GM23338 (cell line): ENCODE measurements at regions not wholly inside any gene's neighbourhood (a gene's known extent, or its start where the extent isn't known, plus 50 kb on each side); places are given as distances from the start of the nearest gene placed in this dataset.

ENCODE experiments used
- ATAC-seq: fragments of 200-7000 bp; cut with Tn5 transposase; 3 replicates; pipeline ENCODE4 v1.9.1; 2020
- DNase-seq: peaks from one replicate; pipeline ENCODE4 v3.0.0-alpha.2; 2015; ENCODE audit warnings: low spot score
- H2AFZ ChIP-seq: fragments of 200-600 bp; sonication (generic); 2 replicates; pipeline ENCODE4 v1.8.0; 2016; ENCODE audit warnings: antibody characterized with exemption, mild to moderate bottlenecking, moderate library complexity
- H3F3A ChIP-seq: fragments of 200-600 bp; sonication (generic); replicated peaks from 2 replicates; pipeline ENCODE4 v1.8.0; 2017; ENCODE audit warnings: antibody characterized with exemption, mixed run types, low read depth
- H3K27ac ChIP-seq: fragments of 200-600 bp; sonication (generic); 2 replicates; pipeline ENCODE4 v1.6.1; 2016; ENCODE audit warnings: low read depth
- H3K27me3 ChIP-seq: fragments of 200-600 bp; sonication (generic); 2 replicates; pipeline ENCODE4 v1.8.0; 2016; ENCODE audit warnings: mild to moderate bottlenecking, mixed run types, moderate library complexity; ENCODE audit not compliant: insufficient read depth
- H3K36me3 ChIP-seq: fragments of 200-600 bp; sonication (generic); 2 replicates; pipeline ENCODE4 v1.8.0; 2016; ENCODE audit warnings: mild to moderate bottlenecking; ENCODE audit not compliant: insufficient read depth
- H3K4me1 ChIP-seq: fragments of 200-600 bp; sonication (generic); 2 replicates; pipeline ENCODE4 v1.8.0; 2016; ENCODE audit warnings: mild to moderate bottlenecking, moderate library complexity; ENCODE audit not compliant: insufficient read depth
- H3K4me2 ChIP-seq: fragments of 200-600 bp; sonication (generic); 2 replicates; pipeline ENCODE4 v1.7.1; 2017; ENCODE audit warnings: mixed run types
- H3K4me3 ChIP-seq: fragments of 200-600 bp; sonication (generic); 2 replicates; pipeline ENCODE4 v1.6.1; 2016; ENCODE audit warnings: mixed run types
- H3K79me2 ChIP-seq: fragments of 200-600 bp; sonication (generic); replicated peaks from 2 replicates; pipeline ENCODE4 v1.8.0; 2017; ENCODE audit warnings: mild to moderate bottlenecking; ENCODE audit not compliant: insufficient read depth
- H3K9me2 ChIP-seq: fragments of 200-600 bp; sonication (generic); 2 replicates; pipeline ENCODE4 v1.8.0; 2017; ENCODE audit not compliant: insufficient read depth
- H4K20me1 ChIP-seq: fragments of 200-600 bp; sonication (generic); replicated peaks from 2 replicates; pipeline ENCODE4 v1.8.0; 2017; ENCODE audit warnings: mild to moderate bottlenecking; ENCODE audit not compliant: insufficient read depth
- H3K27ac Mint-ChIP-seq: 2 replicates; pipeline ENCODE4 v1.8.0; 2020; ENCODE audit warnings: inconsistent platforms, mild to moderate bottlenecking, moderate library complexity, mixed read lengths
- H3K27me3 Mint-ChIP-seq: 3 replicates; pipeline ENCODE4 v1.8.0; 2022; ENCODE audit warnings: low read depth, mild to moderate bottlenecking, moderate library complexity, mixed read lengths, inconsistent platforms; ENCODE audit not compliant: insufficient read depth, poor library complexity
- H3K36me3 Mint-ChIP-seq: 3 replicates; pipeline ENCODE4 v1.8.0; 2021; ENCODE audit warnings: low read depth, mild to moderate bottlenecking, inconsistent platforms, moderate library complexity, mixed read lengths
- H3K4me1 Mint-ChIP-seq: 3 replicates; pipeline ENCODE4 v1.8.0; 2020; ENCODE audit warnings: mild to moderate bottlenecking, inconsistent platforms, mixed read lengths
- H3K4me3 Mint-ChIP-seq: 3 replicates; pipeline ENCODE4 v1.8.0; 2021; ENCODE audit warnings: moderate library complexity, mild to moderate bottlenecking, inconsistent platforms, mixed read lengths
- H3K9me3 Mint-ChIP-seq: 3 replicates; pipeline ENCODE4 v1.8.0; 2020; ENCODE audit warnings: moderate library complexity, mild to moderate bottlenecking, inconsistent platforms, mixed read lengths
- CREB1 ChIP-seq: fragments of 250-450 bp; sonication (Bioruptor Pico); IDR thresholded peaks from 2 replicates; pipeline ENCODE4 v1.5.0; 2020; ENCODE audit warnings: low read depth, mild to moderate bottlenecking, moderate library complexity
- EZH2 ChIP-seq: fragments of 200-600 bp; sonication (generic); IDR thresholded peaks from one replicate; pipeline ENCODE4 v1.8.0; 2017; ENCODE audit warnings: antibody characterized with exemption, mild to moderate bottlenecking, low read depth; ENCODE audit not compliant: unreplicated experiment
- EZH2phosphoT487 ChIP-seq: fragments of 200-600 bp; sonication (generic); IDR thresholded peaks from one replicate; pipeline ENCODE4 v1.8.1; 2018; ENCODE audit warnings: antibody characterized with exemption; ENCODE audit not compliant: unreplicated experiment
- JUNB ChIP-seq: IDR thresholded peaks from one replicate; pipeline ENCODE4 v1.6.1; 2016; ENCODE audit warnings: antibody characterized with exemption; ENCODE audit not compliant: unreplicated experiment
- NANOG ChIP-seq: IDR thresholded peaks from 2 replicates; pipeline ENCODE4 v1.6.1; 2016; ENCODE audit warnings: antibody characterized with exemption, borderline replicate concordance
- POLR2AphosphoS5 ChIP-seq: IDR thresholded peaks from 2 replicates; pipeline ENCODE4 v1.6.1; 2016; ENCODE audit warnings: antibody characterized with exemption, low read depth
- STAT1 ChIP-seq: IDR thresholded peaks from one replicate; pipeline ENCODE4 v1.6.1; 2016; ENCODE audit warnings: antibody characterized with exemption; ENCODE audit not compliant: unreplicated experiment
- ZNF114 ChIP-seq: fragments of 250-450 bp; sonication (Bioruptor Pico); IDR thresholded peaks from 2 replicates; pipeline ENCODE4 v1.5.0; 2020; ENCODE audit warnings: mild to moderate bottlenecking, moderate library complexity
- ZNF331 ChIP-seq: fragments of 250-450 bp; sonication (Bioruptor Pico); IDR thresholded peaks from 2 replicates; pipeline ENCODE4 v1.5.0; 2020; ENCODE audit warnings: low read depth, mild to moderate bottlenecking, moderate library complexity
- TF ChIP-seq, protein P1 (sequence below): IDR thresholded peaks from 2 replicates; pipeline ENCODE4 v1.6.1; 2016; ENCODE audit warnings: antibody characterized with exemption
- TF ChIP-seq, protein P2 (sequence below), 2 experiments: fragments of 200-600 bp in 1 of 2; sonication (generic) in 1 of 2; conservative IDR thresholded peaks; 2 replicates each; pipeline versions ENCODE4 v1.5.1 to v1.6.1; 2016 to 2017; ENCODE audit warnings: antibody characterized with exemption in 2 of 2, low read depth in 2 of 2, mild to moderate bottlenecking in 2 of 2, moderate library complexity in 1 of 2
- TF ChIP-seq, protein P3 (sequence below): IDR thresholded peaks from one replicate; pipeline ENCODE4 v1.6.1; 2018; ENCODE audit warnings: antibody characterized with exemption; ENCODE audit not compliant: unreplicated experiment
- TF ChIP-seq, protein P4 (sequence below): fragments of 250-450 bp; sonication (Bioruptor Pico); IDR thresholded peaks from 2 replicates; pipeline ENCODE4 v1.5.0; 2020; ENCODE audit warnings: mild to moderate bottlenecking, moderate library complexity

DNA sequence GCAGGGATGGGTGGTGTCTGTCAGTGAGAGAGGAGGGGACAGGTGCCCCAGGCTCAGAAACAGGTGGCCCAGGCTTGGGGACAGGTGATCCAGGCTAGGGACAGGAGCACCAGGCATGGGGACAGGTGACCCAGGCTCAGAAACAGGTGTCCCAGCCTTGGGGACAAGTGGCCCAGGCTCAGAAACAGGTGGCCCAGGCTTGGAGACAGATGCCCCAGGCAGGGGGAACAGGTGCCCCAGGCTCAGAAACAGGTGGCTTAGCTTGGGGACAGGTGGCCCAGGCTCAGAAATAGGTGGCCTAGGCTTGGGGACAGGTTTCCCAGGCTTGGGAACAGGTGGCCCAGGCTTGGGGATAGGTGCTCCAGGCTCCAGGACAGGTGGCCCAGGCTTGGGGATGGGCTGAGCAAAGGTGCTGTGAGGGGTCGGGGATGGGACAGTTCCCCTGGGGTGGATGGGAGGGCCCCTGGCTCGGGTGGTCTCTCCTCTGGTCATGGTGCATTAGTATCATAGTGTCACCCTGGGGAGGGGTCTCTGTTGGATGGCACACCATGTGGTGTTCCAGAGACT lies 87.7 kb upstream of the C1orf174 start:
- Histone ChIP-seq H4K20me1 (no peaks in the 10 kb centered on the region), H3K4me3 (no peak overlapping the region), H3K4me2 (no peak overlapping the region), H3F3A (no peaks in the 10 kb centered on the region), H3K27me3 (no peaks in the 10 kb centered on the region), H2AFZ (no peak overlapping the region), H3K27ac (no peak overlapping the region), H3K9me2 (no peaks in the 10 kb centered on the region), H3K79me2 (no peaks in the 10 kb centered on the region), H3K4me1 (no peaks in the 10 kb centered on the region), H3K36me3 (no peaks in the 10 kb centered on the region)
- ATAC-seq (no peak), DNase-seq (no peak)
- no peak overlapping the region for H3K4me3 Mint-ChIP-seq
- peaks cover 5% of the 10 kb centered on the region for H3K27me3 Mint-ChIP-seq
- H3K4me1 Mint-ChIP-seq, result peaks cover 3% of the 10 kb centered on the region; the same call in 1 of the 3 replicates
- H3K36me3 Mint-ChIP-seq, result peaks cover 9% of the 10 kb centered on the region
- H3K9me3 Mint-ChIP-seq, result peaks cover 80% of the 10 kb centered on the region
- no peak overlapping the region for H3K27ac Mint-ChIP-seq
- TF ChIP-seq CREB1 (CRISPR knock-in tag) (no peak), JUNB (no peak), POLR2AphosphoS5 (no peak), EZH2phosphoT487 (no peak), STAT1 (no peak), NANOG (no peak), ZNF331 (CRISPR knock-in tag) (no peak), EZH2 (no peak), ZNF114 (no peak)
- TF ChIP-seq, protein P1, sequence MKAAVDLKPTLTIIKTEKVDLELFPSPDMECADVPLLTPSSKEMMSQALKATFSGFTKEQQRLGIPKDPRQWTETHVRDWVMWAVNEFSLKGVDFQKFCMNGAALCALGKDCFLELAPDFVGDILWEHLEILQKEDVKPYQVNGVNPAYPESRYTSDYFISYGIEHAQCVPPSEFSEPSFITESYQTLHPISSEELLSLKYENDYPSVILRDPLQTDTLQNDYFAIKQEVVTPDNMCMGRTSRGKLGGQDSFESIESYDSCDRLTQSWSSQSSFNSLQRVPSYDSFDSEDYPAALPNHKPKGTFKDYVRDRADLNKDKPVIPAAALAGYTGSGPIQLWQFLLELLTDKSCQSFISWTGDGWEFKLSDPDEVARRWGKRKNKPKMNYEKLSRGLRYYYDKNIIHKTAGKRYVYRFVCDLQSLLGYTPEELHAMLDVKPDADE, result no peak
- TF ChIP-seq, protein P2, sequence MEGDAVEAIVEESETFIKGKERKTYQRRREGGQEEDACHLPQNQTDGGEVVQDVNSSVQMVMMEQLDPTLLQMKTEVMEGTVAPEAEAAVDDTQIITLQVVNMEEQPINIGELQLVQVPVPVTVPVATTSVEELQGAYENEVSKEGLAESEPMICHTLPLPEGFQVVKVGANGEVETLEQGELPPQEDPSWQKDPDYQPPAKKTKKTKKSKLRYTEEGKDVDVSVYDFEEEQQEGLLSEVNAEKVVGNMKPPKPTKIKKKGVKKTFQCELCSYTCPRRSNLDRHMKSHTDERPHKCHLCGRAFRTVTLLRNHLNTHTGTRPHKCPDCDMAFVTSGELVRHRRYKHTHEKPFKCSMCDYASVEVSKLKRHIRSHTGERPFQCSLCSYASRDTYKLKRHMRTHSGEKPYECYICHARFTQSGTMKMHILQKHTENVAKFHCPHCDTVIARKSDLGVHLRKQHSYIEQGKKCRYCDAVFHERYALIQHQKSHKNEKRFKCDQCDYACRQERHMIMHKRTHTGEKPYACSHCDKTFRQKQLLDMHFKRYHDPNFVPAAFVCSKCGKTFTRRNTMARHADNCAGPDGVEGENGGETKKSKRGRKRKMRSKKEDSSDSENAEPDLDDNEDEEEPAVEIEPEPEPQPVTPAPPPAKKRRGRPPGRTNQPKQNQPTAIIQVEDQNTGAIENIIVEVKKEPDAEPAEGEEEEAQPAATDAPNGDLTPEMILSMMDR (conservative IDR thresholded peaks at IDR 0.05; ENCODE audit: low read depth in 2 of 2), result no peak
- TF ChIP-seq, protein P3, sequence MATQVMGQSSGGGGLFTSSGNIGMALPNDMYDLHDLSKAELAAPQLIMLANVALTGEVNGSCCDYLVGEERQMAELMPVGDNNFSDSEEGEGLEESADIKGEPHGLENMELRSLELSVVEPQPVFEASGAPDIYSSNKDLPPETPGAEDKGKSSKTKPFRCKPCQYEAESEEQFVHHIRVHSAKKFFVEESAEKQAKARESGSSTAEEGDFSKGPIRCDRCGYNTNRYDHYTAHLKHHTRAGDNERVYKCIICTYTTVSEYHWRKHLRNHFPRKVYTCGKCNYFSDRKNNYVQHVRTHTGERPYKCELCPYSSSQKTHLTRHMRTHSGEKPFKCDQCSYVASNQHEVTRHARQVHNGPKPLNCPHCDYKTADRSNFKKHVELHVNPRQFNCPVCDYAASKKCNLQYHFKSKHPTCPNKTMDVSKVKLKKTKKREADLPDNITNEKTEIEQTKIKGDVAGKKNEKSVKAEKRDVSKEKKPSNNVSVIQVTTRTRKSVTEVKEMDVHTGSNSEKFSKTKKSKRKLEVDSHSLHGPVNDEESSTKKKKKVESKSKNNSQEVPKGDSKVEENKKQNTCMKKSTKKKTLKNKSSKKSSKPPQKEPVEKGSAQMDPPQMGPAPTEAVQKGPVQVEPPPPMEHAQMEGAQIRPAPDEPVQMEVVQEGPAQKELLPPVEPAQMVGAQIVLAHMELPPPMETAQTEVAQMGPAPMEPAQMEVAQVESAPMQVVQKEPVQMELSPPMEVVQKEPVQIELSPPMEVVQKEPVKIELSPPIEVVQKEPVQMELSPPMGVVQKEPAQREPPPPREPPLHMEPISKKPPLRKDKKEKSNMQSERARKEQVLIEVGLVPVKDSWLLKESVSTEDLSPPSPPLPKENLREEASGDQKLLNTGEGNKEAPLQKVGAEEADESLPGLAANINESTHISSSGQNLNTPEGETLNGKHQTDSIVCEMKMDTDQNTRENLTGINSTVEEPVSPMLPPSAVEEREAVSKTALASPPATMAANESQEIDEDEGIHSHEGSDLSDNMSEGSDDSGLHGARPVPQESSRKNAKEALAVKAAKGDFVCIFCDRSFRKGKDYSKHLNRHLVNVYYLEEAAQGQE, result no peak
- TF ChIP-seq, protein P4, sequence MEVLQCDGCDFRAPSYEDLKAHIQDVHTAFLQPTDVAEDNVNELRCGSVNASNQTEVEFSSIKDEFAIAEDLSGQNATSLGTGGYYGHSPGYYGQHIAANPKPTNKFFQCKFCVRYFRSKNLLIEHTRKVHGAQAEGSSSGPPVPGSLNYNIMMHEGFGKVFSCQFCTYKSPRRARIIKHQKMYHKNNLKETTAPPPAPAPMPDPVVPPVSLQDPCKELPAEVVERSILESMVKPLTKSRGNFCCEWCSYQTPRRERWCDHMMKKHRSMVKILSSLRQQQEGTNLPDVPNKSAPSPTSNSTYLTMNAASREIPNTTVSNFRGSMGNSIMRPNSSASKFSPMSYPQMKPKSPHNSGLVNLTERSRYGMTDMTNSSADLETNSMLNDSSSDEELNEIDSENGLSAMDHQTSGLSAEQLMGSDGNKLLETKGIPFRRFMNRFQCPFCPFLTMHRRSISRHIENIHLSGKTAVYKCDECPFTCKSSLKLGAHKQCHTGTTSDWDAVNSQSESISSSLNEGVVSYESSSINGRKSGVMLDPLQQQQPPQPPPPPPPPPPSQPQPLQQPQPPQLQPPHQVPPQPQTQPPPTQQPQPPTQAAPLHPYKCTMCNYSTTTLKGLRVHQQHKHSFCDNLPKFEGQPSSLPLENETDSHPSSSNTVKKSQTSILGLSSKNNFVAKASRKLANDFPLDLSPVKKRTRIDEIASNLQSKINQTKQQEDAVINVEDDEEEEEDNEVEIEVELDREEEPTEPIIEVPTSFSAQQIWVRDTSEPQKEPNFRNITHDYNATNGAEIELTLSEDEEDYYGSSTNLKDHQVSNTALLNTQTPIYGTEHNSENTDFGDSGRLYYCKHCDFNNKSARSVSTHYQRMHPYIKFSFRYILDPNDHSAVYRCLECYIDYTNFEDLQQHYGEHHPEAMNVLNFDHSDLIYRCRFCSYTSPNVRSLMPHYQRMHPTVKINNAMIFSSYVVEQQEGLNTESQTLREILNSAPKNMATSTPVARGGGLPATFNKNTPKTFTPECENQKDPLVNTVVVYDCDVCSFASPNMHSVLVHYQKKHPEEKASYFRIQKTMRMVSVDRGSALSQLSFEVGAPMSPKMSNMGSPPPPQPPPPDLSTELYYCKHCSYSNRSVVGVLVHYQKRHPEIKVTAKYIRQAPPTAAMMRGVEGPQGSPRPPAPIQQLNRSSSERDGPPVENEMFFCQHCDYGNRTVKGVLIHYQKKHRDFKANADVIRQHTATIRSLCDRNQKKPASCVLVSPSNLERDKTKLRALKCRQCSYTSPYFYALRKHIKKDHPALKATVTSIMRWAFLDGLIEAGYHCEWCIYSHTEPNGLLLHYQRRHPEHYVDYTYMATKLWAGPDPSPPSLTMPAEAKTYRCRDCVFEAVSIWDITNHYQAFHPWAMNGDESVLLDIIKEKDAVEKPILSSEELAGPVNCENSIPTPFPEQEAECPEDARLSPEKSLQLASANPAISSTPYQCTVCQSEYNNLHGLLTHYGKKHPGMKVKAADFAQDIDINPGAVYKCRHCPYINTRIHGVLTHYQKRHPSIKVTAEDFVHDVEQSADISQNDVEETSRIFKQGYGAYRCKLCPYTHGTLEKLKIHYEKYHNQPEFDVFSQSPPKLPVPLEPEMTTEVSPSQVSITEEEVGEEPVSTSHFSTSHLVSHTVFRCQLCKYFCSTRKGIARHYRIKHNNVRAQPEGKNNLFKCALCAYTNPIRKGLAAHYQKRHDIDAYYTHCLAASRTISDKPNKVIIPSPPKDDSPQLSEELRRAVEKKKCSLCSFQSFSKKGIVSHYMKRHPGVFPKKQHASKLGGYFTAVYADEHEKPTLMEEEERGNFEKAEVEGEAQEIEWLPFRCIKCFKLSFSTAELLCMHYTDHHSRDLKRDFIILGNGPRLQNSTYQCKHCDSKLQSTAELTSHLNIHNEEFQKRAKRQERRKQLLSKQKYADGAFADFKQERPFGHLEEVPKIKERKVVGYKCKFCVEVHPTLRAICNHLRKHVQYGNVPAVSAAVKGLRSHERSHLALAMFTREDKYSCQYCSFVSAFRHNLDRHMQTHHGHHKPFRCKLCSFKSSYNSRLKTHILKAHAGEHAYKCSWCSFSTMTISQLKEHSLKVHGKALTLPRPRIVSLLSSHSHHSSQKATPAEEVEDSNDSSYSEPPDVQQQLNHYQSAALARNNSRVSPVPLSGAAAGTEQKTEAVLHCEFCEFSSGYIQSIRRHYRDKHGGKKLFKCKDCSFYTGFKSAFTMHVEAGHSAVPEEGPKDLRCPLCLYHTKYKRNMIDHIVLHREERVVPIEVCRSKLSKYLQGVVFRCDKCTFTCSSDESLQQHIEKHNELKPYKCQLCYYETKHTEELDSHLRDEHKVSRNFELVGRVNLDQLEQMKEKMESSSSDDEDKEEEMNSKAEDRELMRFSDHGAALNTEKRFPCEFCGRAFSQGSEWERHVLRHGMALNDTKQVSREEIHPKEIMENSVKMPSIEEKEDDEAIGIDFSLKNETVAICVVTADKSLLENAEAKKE, result no peak
